ENCODE measurements at regions not wholly inside any gene's neighbourhood (a gene's known extent, or its start where the extent isn't known, plus 50 kb on each side); places are given as distances from the start of the nearest gene placed in this dataset.

DNA sequence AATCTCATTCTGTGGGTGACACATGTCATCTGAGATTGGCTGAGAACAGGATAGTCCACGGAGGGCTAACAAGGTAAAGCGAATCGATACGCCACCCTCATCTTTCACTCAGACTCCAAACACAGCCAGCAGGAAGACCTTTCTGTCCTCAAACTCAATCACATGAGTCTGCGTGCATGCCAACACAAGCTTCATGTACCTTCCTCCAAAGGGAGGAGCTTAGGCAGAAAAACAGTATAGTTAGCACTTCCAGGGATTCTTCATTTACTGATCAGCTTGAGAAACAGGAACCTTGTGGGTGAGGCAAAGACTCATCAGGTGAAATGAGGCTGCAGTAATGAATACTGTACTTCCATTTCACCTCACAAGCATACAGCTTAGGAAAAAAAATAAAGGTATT, 767.1 kb upstream of the API5 start:
- Mint-ChIP-seq H3K27ac (ENCODE audit: unreplicated experiment) (no peak overlapping the region), H3K4me1 (ENCODE audit: unreplicated experiment) (no peaks in the 10 kb centered on the region), H3K36me3 (ENCODE audit: low read depth, unreplicated experiment) (no peaks in the 10 kb centered on the region), H3K4me3 (ENCODE audit: unreplicated experiment) (no peak overlapping the region), H3K9me3 (ENCODE audit: unreplicated experiment) (no peaks in the 10 kb centered on the region), H3K27me3 (ENCODE audit: unreplicated experiment) (no peaks in the 10 kb centered on the region)
- DNase-seq (ENCODE audit: low spot score): no peak
- TF ChIP-seq, protein P1, sequence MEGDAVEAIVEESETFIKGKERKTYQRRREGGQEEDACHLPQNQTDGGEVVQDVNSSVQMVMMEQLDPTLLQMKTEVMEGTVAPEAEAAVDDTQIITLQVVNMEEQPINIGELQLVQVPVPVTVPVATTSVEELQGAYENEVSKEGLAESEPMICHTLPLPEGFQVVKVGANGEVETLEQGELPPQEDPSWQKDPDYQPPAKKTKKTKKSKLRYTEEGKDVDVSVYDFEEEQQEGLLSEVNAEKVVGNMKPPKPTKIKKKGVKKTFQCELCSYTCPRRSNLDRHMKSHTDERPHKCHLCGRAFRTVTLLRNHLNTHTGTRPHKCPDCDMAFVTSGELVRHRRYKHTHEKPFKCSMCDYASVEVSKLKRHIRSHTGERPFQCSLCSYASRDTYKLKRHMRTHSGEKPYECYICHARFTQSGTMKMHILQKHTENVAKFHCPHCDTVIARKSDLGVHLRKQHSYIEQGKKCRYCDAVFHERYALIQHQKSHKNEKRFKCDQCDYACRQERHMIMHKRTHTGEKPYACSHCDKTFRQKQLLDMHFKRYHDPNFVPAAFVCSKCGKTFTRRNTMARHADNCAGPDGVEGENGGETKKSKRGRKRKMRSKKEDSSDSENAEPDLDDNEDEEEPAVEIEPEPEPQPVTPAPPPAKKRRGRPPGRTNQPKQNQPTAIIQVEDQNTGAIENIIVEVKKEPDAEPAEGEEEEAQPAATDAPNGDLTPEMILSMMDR (IDR thresholded peaks at IDR 0.05; ENCODE audit: unreplicated experiment): no peak

DNA sequence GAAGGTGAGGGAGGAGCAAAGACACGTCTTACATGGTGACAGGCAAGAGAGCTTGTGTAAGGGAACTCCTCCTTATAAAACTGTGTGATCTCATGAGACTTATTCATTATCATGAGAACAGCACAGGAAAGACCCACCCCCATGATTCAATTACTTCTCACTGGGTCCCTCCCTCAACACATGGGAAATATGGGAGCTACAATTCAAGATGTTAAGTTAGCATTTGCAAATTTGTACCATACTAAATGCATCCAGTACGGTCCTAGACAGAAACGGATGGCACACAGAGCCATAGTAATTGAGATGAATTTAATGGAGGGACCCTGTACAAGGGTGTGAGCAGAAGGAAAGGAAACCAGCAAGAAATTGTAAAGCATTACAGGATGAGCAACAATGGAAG, 765.8 kb upstream of the API5 start:
- Mint-ChIP-seq H3K36me3 (ENCODE audit: low read depth, unreplicated experiment) (no peaks in the 10 kb centered on the region), H3K4me3 (ENCODE audit: unreplicated experiment) (no peak overlapping the region), H3K9me3 (ENCODE audit: unreplicated experiment) (no peaks in the 10 kb centered on the region), H3K27me3 (ENCODE audit: unreplicated experiment) (no peaks in the 10 kb centered on the region), H3K27ac (ENCODE audit: unreplicated experiment) (no peak overlapping the region), H3K4me1 (ENCODE audit: unreplicated experiment) (no peaks in the 10 kb centered on the region)
- no peak for DNase-seq (ENCODE audit: low spot score)
- TF ChIP-seq, protein P1 (IDR thresholded peaks at IDR 0.05; ENCODE audit: unreplicated experiment): no peak

DNA sequence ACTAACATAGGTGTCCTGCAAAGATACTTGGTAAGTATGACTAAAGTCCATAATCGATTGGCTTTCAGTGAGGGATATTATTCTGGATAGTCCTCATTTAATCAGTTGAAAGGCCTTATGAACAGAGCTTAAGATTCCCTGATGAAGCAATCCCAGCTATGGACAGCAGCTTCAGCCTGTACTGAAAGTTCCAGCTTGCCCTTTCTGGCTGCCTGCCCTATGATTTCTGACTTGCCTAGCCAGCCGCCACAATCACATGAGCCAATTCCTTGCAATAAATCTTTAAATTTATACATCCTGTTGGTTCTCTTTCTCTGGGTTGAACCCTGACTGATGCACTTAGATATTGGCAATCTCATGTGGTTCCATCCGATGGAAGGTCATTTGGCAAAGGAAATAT, 759.0 kb upstream of the API5 start:
- Mint-ChIP-seq H3K27ac (ENCODE audit: unreplicated experiment) (no peak overlapping the region), H3K9me3 (ENCODE audit: unreplicated experiment) (no peaks in the 10 kb centered on the region), H3K4me3 (ENCODE audit: unreplicated experiment) (no peak overlapping the region), H3K27me3 (ENCODE audit: unreplicated experiment) (no peaks in the 10 kb centered on the region), H3K36me3 (ENCODE audit: low read depth, unreplicated experiment) (no peaks in the 10 kb centered on the region), H3K4me1 (ENCODE audit: unreplicated experiment) (no peaks in the 10 kb centered on the region)
- DNase-seq (ENCODE audit: low spot score): no peak
- TF ChIP-seq, protein P1 (IDR thresholded peaks at IDR 0.05; ENCODE audit: unreplicated experiment): no peak

DNA sequence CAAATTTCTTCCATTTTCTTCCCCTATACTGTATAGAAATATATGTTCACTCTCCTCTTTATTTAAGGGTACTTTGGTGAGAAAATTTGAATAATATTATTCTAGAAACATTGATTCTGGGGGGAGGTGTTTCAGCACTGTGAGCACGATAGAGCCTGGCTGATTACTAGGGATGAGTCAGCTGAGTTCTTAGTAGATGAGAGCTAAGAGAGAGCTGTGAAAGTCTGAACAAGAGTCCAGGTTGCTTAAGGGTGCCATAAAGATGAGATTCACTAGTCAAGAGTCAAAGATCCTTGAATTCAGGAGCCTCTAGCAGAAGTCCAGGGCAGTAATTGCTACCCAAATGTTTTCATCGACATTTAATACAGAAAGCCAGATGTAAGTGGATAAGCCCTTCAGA, 756.6 kb upstream of the API5 start:
- no peaks in the 10 kb centered on the region for H3K27me3 Mint-ChIP-seq (ENCODE audit: unreplicated experiment)
- TF ChIP-seq, protein P1 (IDR thresholded peaks at IDR 0.05; ENCODE audit: unreplicated experiment): no peak

DNA sequence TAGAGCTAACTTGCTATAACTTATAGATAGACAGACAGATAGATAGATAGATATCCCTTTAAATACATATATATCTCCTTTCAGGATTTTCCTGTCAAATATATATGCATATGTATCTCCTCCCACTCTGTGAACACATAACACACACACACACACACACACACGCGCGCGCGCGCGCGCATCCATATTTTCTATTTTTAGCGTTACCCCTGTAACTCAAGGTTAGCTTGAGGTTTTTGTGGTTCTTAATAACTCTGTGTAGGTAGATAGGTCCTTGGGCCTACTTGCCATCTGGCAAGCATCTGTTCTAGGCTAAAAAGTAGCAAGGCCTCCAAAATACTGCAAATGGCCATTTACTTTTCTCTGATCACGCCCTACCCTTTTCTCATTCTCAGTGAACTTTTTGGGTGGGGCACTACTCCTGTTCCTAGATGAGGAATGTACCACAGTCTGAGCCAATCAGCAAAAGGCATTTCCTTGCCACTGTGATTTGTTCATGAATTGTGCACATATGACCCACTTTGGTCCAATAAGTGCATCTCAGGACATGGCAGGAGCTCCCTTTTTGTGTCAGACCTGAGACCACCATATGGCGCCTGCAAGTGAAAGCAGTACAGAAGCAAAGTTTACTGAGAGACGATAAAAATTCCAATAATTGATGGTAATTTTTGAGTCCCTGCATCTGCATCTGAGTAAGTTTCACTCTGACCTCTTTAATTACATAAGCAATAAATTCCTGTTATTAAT, 740.5 kb upstream of the API5 start:
- no peak for DNase-seq (ENCODE audit: low spot score)
- TF ChIP-seq, protein P1 (IDR thresholded peaks at IDR 0.05; ENCODE audit: unreplicated experiment): no peak
- no peaks in the 10 kb centered on the region for H3K36me3 Mint-ChIP-seq (ENCODE audit: low read depth, unreplicated experiment)
- no peaks in the 10 kb centered on the region for H3K27me3 Mint-ChIP-seq (ENCODE audit: unreplicated experiment)
- H3K4me3 Mint-ChIP-seq (ENCODE audit: unreplicated experiment): no peak overlapping the region
- H3K9me3 Mint-ChIP-seq (ENCODE audit: unreplicated experiment): peaks cover 4% of the 10 kb centered on the region
- H3K4me1 Mint-ChIP-seq (ENCODE audit: unreplicated experiment): no peaks in the 10 kb centered on the region
- H3K27ac Mint-ChIP-seq (ENCODE audit: unreplicated experiment): no peak overlapping the region

More for the DNA sequence above, 756.6 kb upstream of the API5 start:
- Mint-ChIP-seq H3K4me3 (ENCODE audit: unreplicated experiment) (no peak overlapping the region), H3K27ac (ENCODE audit: unreplicated experiment) (no peak overlapping the region), H3K9me3 (ENCODE audit: unreplicated experiment) (no peaks in the 10 kb centered on the region), H3K4me1 (ENCODE audit: unreplicated experiment) (no peaks in the 10 kb centered on the region), H3K36me3 (ENCODE audit: low read depth, unreplicated experiment) (no peaks in the 10 kb centered on the region)
- DNase-seq (ENCODE audit: low spot score): no peak
